Posterior cingulate gyrus (tissue), 11 donors: ENCODE measurements at regions not wholly inside any gene's neighbourhood (a gene's known extent, or its start where the extent isn't known, plus 50 kb on each side); places are given as distances from the start of the nearest gene placed in this dataset.
"Not testable (repeated sequence)": the region's sequence is repeated elsewhere in the genome, so short reads cannot be mapped to it uniquely, and the experiment has no call there.

Experiments
- DNase-seq, 10 donors: peaks; one replicate each; pipeline versions ENCODE4 v3.0.0 to v3.0.0-alpha.2; 2020 to 2021; ENCODE audit warnings: mixed read lengths in 3 of 10
- intact Hi-C: fragments of 100-400 bp; cut with DNase I; formaldehyde crosslinking; loops from one replicate; pipeline ENCODE4 v1.15.1; 2023

DNA sequence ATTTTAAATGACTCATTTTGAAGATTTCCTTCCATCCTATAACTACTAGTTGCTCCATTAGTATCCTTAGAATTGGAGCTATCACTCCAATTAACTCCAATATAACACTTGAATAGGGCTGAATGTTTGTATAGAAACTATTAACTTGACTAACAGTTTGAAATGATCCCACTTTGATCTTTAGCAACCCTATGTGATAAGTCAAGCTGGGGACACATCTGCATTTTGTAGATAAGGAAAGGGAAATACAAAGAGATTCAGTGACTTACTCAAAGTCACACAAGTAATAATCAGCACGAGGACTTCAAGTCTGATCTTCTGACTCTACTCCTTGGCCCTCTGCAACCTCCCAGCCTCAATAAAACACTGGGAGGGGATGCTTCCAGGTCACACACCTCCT, 101.1 kb downstream of the TMEM215 start:
- DNase-seq = no peak
- intact Hi-C loops = no loop called here

DNA sequence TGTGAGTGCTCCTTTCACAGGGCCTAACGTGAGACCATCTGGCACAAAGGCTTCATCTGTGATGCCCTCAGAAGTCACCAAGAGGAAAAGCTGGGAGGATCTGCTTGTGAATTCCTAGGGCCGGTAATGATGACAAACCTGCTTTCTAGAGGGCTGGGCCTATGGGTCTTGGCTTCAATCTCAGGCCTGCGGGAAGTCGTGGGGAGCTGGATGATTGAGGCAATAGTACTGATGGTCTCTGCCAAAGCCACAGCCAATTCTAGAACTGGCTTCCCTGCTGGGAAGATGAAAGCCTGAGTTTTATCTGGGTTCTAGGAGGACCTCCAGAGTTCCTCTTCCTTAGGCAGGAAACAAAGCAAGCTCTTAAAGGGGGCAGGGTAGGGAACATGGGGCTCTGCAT, 102.7 kb downstream of the TMEM215 start:
- no peak for DNase-seq
- intact Hi-C loops = no loop called here

DNA sequence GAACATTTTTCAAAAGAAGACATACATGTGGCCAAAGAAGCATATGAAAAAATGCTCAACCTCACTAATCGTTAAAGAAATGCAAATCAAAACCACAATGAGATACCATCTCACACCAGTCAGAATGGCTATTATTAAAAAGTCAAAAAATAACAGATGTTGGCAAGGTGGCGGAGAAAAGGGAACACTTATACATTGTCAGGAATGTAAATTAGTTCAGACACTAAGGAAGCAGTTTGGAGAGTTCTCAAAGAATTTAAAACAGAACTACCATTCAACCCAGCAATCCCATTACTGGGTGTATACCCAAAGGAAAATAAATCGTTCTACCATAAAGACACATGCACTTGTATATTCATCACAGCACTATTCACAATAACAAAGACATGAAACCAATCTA, 106.9 kb downstream of the APTX start:
- DNase-seq, intact Hi-C loops: not testable (repeated sequence)

DNA sequence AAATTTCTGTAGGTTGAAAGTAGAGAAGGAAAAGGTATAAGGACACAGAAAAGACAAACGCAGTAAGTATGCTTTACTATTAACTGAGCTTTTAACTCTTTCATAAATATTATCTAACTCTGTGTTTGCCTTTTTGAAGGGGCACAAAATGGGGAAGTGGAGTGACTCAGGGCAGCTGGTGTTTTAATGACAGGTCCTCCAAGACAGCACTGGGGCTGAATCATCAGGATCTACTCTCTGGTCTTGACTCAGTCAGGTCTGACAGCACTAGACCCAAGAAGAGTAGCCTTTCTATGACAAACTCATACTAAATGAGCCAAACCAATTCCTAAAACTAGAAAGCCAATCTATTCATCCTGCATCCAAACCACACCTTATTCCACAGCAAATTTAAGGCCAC, 102.2 kb downstream of the APTX start:
- intact Hi-C loops = no loop called here
- DNase-seq = no peak

DNA sequence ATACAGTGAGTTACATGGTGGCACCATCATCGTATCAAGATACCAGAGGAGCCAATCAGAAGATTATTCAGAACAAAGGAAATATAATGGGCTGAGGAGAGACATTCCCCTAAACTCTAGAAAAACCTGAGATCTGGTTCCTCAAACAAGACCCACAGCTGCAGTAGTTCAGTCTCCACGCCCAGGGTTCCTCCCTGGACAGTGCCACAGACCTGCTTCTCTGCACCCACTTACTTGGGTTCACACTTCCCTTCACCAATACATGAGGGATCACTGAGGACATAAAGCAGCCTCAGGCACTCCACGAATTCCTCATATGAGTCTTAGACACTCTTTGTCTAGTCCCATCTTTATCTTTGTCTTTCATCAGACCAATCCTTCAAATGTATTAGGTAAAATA, 101.7 kb downstream of the APTX start:
- intact Hi-C loops = no loop called here
- no peak for DNase-seq

DNA sequence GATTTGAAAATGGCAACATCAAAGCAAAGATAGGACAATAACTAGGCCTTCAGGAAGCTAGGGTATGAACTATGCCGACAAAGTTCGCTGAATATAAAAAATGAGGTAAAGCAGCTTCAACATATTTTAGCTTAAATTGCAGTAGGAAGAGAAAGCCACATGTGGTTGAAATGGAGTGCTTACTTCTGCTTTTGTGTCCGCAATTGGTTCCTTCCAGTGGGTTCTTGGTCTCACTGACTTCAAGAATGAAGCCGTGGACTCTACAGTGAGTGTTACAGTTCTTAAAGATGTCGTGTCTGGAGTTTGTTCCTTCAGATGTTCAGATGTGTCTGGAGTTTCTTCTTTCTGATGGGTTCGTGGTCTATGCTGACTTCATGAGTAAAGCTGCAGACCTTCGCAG, 95.2 kb downstream of the APTX start:
- intact Hi-C loops = no loop called here
- DNase-seq = no peak

DNA sequence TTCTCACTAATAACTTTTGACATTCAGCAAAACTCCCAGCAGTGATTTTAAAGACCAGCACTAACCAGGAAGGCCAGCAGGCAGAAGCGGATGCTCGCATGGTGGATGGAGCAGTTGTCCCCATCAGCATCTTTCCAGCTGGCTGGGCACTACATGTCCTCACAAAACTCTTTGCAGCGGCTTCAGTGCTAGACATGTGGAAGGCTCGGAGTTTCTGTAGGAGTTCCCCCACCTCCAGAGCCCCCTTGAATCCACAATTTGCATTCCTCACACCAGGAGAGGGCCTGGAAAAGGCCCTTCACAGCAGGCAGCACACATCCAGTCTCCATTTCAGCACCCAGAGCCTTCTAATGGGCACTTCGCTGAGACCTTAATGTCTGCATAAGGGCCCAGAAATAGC, 85.6 kb downstream of the APTX start:
- intact Hi-C loops = no loop called here
- no peak for DNase-seq

DNA sequence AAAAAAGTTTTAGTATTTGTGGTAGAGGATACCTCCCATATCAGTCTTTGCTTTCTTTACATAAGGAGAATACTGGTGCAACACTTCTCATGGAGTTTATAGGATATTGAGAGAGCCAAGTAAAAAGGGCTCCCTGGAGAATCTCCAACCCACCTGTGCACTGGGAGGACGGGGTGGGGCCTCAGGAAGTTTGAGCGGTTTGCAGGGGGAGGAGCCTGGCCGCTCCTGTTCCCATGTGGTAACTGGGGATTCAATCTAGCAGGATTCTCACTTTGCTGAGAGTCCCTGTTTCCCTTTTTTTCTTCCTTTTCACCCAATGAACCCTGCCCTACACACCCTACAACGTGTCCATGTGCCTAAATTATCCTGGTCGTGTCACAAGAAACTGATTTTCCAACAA, 82.8 kb downstream of the APTX start:
- DNase-seq = no peak
- intact Hi-C loops = no loop called here
